SU-DHL-6 (cell line): ENCODE measurements at regions not wholly inside any gene's neighbourhood (a gene's known extent, or its start where the extent isn't known, plus 50 kb on each side); places are given as distances from the start of the nearest gene placed in this dataset.

Experiments used
- EZH2phosphoT487 ChIP-seq: fragments of 200-600 bp; sonication (generic), shearing (Covaris generic); conservative IDR thresholded peaks from 2 replicates; pipeline ENCODE4 v1.6.1; 2018; ENCODE audit warnings: mild to moderate bottlenecking, antibody characterized with exemption, low read length, moderate library complexity, mixed read lengths
- TF ChIP-seq, protein P1 (sequence below): fragments of 200-600 bp; sonication (generic); IDR thresholded peaks from one replicate; pipeline ENCODE4 v1.5.1; 2017; ENCODE audit warnings: antibody characterized with exemption, mild to moderate bottlenecking, low read length, moderate library complexity; ENCODE audit not compliant: insufficient read depth, poor library complexity, severe bottlenecking

- TF ChIP-seq, protein P1, sequence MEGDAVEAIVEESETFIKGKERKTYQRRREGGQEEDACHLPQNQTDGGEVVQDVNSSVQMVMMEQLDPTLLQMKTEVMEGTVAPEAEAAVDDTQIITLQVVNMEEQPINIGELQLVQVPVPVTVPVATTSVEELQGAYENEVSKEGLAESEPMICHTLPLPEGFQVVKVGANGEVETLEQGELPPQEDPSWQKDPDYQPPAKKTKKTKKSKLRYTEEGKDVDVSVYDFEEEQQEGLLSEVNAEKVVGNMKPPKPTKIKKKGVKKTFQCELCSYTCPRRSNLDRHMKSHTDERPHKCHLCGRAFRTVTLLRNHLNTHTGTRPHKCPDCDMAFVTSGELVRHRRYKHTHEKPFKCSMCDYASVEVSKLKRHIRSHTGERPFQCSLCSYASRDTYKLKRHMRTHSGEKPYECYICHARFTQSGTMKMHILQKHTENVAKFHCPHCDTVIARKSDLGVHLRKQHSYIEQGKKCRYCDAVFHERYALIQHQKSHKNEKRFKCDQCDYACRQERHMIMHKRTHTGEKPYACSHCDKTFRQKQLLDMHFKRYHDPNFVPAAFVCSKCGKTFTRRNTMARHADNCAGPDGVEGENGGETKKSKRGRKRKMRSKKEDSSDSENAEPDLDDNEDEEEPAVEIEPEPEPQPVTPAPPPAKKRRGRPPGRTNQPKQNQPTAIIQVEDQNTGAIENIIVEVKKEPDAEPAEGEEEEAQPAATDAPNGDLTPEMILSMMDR, result no peak
- no peak for TF ChIP-seq EZH2phosphoT487
Measured at GRCh38 chr18:25544546-25545287, 192.8 kb upstream of the ZNF521 start.
